A549 (cell line): ENCODE measurements at regions not wholly inside any gene's neighbourhood (a gene's known extent, or its start where the extent isn't known, plus 50 kb on each side); places are given as distances from the start of the nearest gene placed in this dataset.

Experiments used
- KDM5A ChIP-seq: fragments of 200-600 bp; sonication (generic); IDR thresholded peaks from 2 replicates; pipeline ENCODE4 v1.6.1; 2016; ENCODE audit warnings: antibody characterized with exemption, mild to moderate bottlenecking
- MAZ ChIP-seq: fragments of 150-350 bp; IDR thresholded peaks from 2 replicates; pipeline ENCODE4 v1.6.1; 2014; ENCODE audit warnings: antibody characterized with exemption, low read depth, low read length, borderline replicate concordance
- MYC ChIP-seq: IDR thresholded peaks from 2 replicates; pipeline ENCODE4 v1.6.1; 2012; ENCODE audit warnings: mild to moderate bottlenecking, inconsistent platforms, low read length, improper control_type of control experiment, borderline replicate concordance
- NPAS2 ChIP-seq: fragments of 250-450 bp; sonication (Bioruptor Pico); IDR thresholded peaks from 2 replicates; pipeline ENCODE4 v1.8.0; 2022; ENCODE audit warnings: mild to moderate bottlenecking, moderate library complexity, borderline replicate concordance
- TF ChIP-seq, protein P1 (sequence below): fragments of >200 bp; sonication (Bioruptor Twin); formaldehyde crosslinking; IDR thresholded peaks from 3 replicates; pipeline ENCODE4 v1.5.1; 2016
- TF ChIP-seq, protein P2 (sequence below): fragments of 150-350 bp; IDR thresholded peaks from 2 replicates; pipeline ENCODE4 v1.6.1; 2014; ENCODE audit warnings: low read depth, mild to moderate bottlenecking, low read length
- TF ChIP-seq, protein P3 (sequence below): fragments of 250-450 bp; sonication (Bioruptor Pico); IDR thresholded peaks from 2 replicates; pipeline ENCODE4 v1.5.0; 2021; ENCODE audit warnings: mild to moderate bottlenecking, moderate library complexity, borderline replicate concordance
- TF ChIP-seq, protein P4 (sequence below): IDR thresholded peaks from 2 replicates; pipeline ENCODE4 v1.6.1; 2012; ENCODE audit warnings: low read depth, borderline replicate concordance
- TF ChIP-seq, protein P5 (sequence below): IDR thresholded peaks from 2 replicates; pipeline ENCODE4 v1.6.1; 2012

DNA sequence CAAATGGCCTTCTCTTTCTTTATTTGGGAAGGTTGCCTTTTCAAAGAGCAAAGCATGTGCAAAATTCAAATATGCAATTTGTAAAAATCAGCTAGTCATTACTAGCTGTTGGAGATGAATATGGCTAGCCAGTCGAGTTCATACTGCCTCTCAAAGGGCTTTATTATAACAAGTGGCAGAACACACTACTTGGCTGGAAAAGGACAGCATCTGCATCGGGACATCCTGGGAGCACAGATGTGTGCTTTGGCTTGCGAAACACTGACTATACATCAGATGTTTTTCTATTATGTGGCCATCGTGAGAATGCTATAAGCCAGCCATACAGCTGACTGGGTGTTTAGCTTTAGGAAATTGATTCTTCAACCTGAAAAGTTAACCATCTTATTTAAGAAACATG lies 424.2 kb downstream of the KCTD12 start:
- TF ChIP-seq MAZ (no peak), NPAS2 (CRISPR knock-in tag) (no peak), MYC (no peak), KDM5A (no peak)
- TF ChIP-seq, protein P1, sequence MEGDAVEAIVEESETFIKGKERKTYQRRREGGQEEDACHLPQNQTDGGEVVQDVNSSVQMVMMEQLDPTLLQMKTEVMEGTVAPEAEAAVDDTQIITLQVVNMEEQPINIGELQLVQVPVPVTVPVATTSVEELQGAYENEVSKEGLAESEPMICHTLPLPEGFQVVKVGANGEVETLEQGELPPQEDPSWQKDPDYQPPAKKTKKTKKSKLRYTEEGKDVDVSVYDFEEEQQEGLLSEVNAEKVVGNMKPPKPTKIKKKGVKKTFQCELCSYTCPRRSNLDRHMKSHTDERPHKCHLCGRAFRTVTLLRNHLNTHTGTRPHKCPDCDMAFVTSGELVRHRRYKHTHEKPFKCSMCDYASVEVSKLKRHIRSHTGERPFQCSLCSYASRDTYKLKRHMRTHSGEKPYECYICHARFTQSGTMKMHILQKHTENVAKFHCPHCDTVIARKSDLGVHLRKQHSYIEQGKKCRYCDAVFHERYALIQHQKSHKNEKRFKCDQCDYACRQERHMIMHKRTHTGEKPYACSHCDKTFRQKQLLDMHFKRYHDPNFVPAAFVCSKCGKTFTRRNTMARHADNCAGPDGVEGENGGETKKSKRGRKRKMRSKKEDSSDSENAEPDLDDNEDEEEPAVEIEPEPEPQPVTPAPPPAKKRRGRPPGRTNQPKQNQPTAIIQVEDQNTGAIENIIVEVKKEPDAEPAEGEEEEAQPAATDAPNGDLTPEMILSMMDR: no peak
- TF ChIP-seq, protein P2, sequence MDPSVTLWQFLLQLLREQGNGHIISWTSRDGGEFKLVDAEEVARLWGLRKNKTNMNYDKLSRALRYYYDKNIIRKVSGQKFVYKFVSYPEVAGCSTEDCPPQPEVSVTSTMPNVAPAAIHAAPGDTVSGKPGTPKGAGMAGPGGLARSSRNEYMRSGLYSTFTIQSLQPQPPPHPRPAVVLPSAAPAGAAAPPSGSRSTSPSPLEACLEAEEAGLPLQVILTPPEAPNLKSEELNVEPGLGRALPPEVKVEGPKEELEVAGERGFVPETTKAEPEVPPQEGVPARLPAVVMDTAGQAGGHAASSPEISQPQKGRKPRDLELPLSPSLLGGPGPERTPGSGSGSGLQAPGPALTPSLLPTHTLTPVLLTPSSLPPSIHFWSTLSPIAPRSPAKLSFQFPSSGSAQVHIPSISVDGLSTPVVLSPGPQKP: no peak
- TF ChIP-seq, protein P3, sequence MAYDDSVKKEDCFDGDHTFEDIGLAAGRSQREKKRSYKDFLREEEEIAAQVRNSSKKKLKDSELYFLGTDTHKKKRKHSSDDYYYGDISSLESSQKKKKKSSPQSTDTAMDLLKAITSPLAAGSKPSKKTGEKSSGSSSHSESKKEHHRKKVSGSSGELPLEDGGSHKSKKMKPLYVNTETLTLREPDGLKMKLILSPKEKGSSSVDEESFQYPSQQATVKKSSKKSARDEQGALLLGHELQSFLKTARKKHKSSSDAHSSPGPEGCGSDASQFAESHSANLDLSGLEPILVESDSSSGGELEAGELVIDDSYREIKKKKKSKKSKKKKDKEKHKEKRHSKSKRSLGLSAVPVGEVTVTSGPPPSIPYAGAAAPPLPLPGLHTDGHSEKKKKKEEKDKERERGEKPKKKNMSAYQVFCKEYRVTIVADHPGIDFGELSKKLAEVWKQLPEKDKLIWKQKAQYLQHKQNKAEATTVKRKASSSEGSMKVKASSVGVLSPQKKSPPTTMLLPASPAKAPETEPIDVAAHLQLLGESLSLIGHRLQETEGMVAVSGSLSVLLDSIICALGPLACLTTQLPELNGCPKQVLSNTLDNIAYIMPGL (CRISPR knock-in tag): no peak
- TF ChIP-seq, protein P4, sequence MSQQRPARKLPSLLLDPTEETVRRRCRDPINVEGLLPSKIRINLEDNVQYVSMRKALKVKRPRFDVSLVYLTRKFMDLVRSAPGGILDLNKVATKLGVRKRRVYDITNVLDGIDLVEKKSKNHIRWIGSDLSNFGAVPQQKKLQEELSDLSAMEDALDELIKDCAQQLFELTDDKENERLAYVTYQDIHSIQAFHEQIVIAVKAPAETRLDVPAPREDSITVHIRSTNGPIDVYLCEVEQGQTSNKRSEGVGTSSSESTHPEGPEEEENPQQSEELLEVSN: no peak
- TF ChIP-seq, protein P5, sequence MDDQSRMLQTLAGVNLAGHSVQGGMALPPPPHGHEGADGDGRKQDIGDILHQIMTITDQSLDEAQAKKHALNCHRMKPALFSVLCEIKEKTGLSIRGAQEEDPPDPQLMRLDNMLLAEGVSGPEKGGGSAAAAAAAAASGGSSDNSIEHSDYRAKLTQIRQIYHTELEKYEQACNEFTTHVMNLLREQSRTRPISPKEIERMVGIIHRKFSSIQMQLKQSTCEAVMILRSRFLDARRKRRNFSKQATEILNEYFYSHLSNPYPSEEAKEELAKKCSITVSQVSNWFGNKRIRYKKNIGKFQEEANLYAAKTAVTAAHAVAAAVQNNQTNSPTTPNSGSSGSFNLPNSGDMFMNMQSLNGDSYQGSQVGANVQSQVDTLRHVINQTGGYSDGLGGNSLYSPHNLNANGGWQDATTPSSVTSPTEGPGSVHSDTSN: no peak
